Endothelial cell of umbilical vein (primary cell): ENCODE measurements at regions not wholly inside any gene's neighbourhood (a gene's known extent, or its start where the extent isn't known, plus 50 kb on each side); places are given as distances from the start of the nearest gene placed in this dataset.

Experiments
- BruUV-seq: library from RNA; stranded (reverse); fragments of 400-500 nt; replicated peaks from 2 replicates; lab custom pipeline; 2021; lab: Mats Ljungman, UMichigan
- CTCF ChIA-PET: fragments of 300-600, 350-600 bp; sonication (Branson Sonifier 250); formaldehyde crosslinking; loops from one replicate; lab custom pipeline; 2021; ENCODE audit warnings: antibody characterized with exemption, inconsistent platforms; lab: Charles Lee
- POLR2A ChIA-PET: fragments of 300-600, 350-600 bp; sonication (Branson Sonifier 250); formaldehyde crosslinking; loops from one replicate; lab custom pipeline; 2021; ENCODE audit warnings: antibody characterized with exemption, inconsistent platforms; lab: Charles Lee
- DNase-seq: peaks from one replicate; pipeline ENCODE4 v3.0.0-alpha.2; 2011; ENCODE audit warnings: low read depth, low spot score
- FAIRE-seq: peaks from 2 replicates; lab custom pipeline; 2011; peaks lifted over from hg19 to GRCh38; lab: Jason Lieb, UNC
- H2AFZ ChIP-seq: 2 replicates; pipeline ENCODE4 v1.6.0; 2012; ENCODE audit warnings: low read depth, low read length, control low read depth, inconsistent platforms
- H3K27ac ChIP-seq: 2 replicates; pipeline ENCODE4 v1.5.1; 2011; ENCODE audit warnings: low read depth, mild to moderate bottlenecking, control low read depth, low read length, moderate library complexity; ENCODE audit not compliant: insufficient read depth
- H3K27me3 ChIP-seq, 2 experiments: 2 replicates each; pipeline versions ENCODE4 v1.6.0 to v1.6.1; 2011; ENCODE audit warnings: low read length in 2 of 2, mixed read lengths in 1 of 2; ENCODE audit not compliant: control insufficient read depth in 2 of 2, insufficient read depth in 2 of 2
- H3K36me3 ChIP-seq, 2 experiments: 2 replicates in 1 of 2; 3 replicates in 1 of 2; pipeline ENCODE4 v1.5.1; 2011; ENCODE audit warnings: low read length in 2 of 2, mild to moderate bottlenecking in 1 of 2, moderate library complexity in 1 of 2; ENCODE audit not compliant: control insufficient read depth in 2 of 2, insufficient read depth in 2 of 2; ENCODE audit errors: extremely low read depth in 1 of 2
- H3K4me1 ChIP-seq: 3 replicates; pipeline ENCODE4 v1.5.1; 2011; ENCODE audit warnings: mild to moderate bottlenecking, low read length; ENCODE audit not compliant: control insufficient read depth, insufficient read depth; ENCODE audit errors: extremely low read depth
- H3K4me2 ChIP-seq: 2 replicates; pipeline ENCODE4 v1.6.1; 2011; ENCODE audit warnings: low read length, control low read depth, mixed read lengths; ENCODE audit not compliant: insufficient read depth
- H3K4me3 ChIP-seq, 3 experiments: fragments of 200-600 bp in 1 of 3; sonication (generic), shearing (Covaris generic) in 1 of 3; replicated peaks in 1 of 3; 2 replicates each; pipeline ENCODE4 v1.5.1; 2011 to 2016; ENCODE audit warnings: control low read depth in 3 of 3, low read length in 3 of 3, mild to moderate bottlenecking in 2 of 3, inconsistent platforms in 1 of 3, low read depth in 1 of 3, moderate library complexity in 1 of 3; ENCODE audit not compliant: insufficient read depth in 1 of 3
- H3K79me2 ChIP-seq: 2 replicates; pipeline ENCODE4 v1.6.0; 2012; ENCODE audit warnings: low read length, inconsistent platforms; ENCODE audit not compliant: control insufficient read depth, insufficient read depth
- H3K9ac ChIP-seq: replicated peaks from 2 replicates; pipeline ENCODE3; 2011; ENCODE audit warnings: low read length, control low read depth; ENCODE audit not compliant: insufficient read depth; ENCODE audit errors: extremely low read depth
- H3K9me1 ChIP-seq: replicated peaks from 3 replicates; pipeline ENCODE4 v1.6.0; 2011; ENCODE audit warnings: mild to moderate bottlenecking, low read length; ENCODE audit not compliant: control insufficient read depth, insufficient read depth; ENCODE audit errors: extremely low read depth
- H3K9me3 ChIP-seq: replicated peaks from 2 replicates; pipeline ENCODE4 v1.5.1; 2012; ENCODE audit warnings: low read length, inconsistent platforms; ENCODE audit not compliant: control insufficient read depth, insufficient read depth
- H4K20me1 ChIP-seq: replicated peaks from 2 replicates; pipeline ENCODE3; 2011; ENCODE audit warnings: mild to moderate bottlenecking, low read length; ENCODE audit not compliant: control insufficient read depth, insufficient read depth; ENCODE audit errors: extremely low read depth
- CTCF ChIP-seq, 2 donors: IDR thresholded peaks; 1 replicate in 1 of 2; 2 replicates in 1 of 2; pipeline ENCODE4 v1.5.1; 2011; ENCODE audit warnings: low read length in 2 of 2, mild to moderate bottlenecking in 2 of 2, moderate library complexity in 2 of 2, control low read depth in 1 of 2, inconsistent platforms in 1 of 2, low read depth in 1 of 2; ENCODE audit not compliant: insufficient read depth in 1 of 2; ENCODE audit errors: extremely low read depth in 1 of 2
- EZH2 ChIP-seq: IDR thresholded peaks from 2 replicates; pipeline ENCODE4 v1.6.1; 2012; ENCODE audit warnings: borderline replicate concordance, low read depth, mild to moderate bottlenecking, moderate library complexity, low read length, inconsistent platforms; ENCODE audit not compliant: severe bottlenecking
- FOS ChIP-seq: IDR thresholded peaks from 2 replicates; pipeline ENCODE4 v1.6.1; 2011; ENCODE audit warnings: mild to moderate bottlenecking, low read length, moderate library complexity, borderline replicate concordance; ENCODE audit not compliant: insufficient read depth
- GATA2 ChIP-seq: IDR thresholded peaks from 2 replicates; pipeline ENCODE4 v1.7.0; 2011; ENCODE audit warnings: low read depth, mild to moderate bottlenecking, moderate library complexity, mixed read lengths, low read length; ENCODE audit not compliant: insufficient read length, insufficient read depth
- JUN ChIP-seq: IDR thresholded peaks from 2 replicates; pipeline ENCODE4 v1.6.1; 2011; ENCODE audit warnings: borderline replicate concordance, low read depth; ENCODE audit not compliant: insufficient read length, insufficient read depth
- MAX ChIP-seq: IDR thresholded peaks from 2 replicates; pipeline ENCODE4 v1.6.1; 2011; ENCODE audit not compliant: insufficient read depth, insufficient read length
- MYC ChIP-seq: IDR thresholded peaks from one replicate; pipeline ENCODE4 v1.6.1; 2011; ENCODE audit warnings: mild to moderate bottlenecking, low read depth, low read length
- POLR2A ChIP-seq: IDR thresholded peaks from 2 replicates; pipeline ENCODE4 v1.6.1; 2012; ENCODE audit warnings: low read depth, mild to moderate bottlenecking, control low read depth, low read length
- POLR2AphosphoS5 ChIP-seq: IDR thresholded peaks from 2 replicates; pipeline ENCODE4 v1.6.1; 2012; ENCODE audit warnings: low read depth, mild to moderate bottlenecking, control low read depth, low read length, moderate library complexity; ENCODE audit not compliant: insufficient read depth
- dilution Hi-C: fragments of 300-500 bp; cut with MboI; formaldehyde crosslinking; loops from one replicate; pipeline ENCODE4 v1.15.0; 2019; ENCODE audit warnings: low sequenced_read_pairs; ENCODE audit not compliant: extremely low pct_ligation_motif_present
- intact Hi-C: fragments of 100-400 bp; cut with micrococcal nuclease; formaldehyde crosslinking; loops from one replicate; pipeline ENCODE4 v1.10.0; 2022

GRCh38 chr16:73365016-73365551, 317.2 kb upstream of the ZFHX3 start:
- Histone ChIP-seq H3K36me3 (no peaks in the 10 kb centered on the region), H4K20me1 (no peaks in the 10 kb centered on the region), H3K4me3 (no peak overlapping the region), H3K9me3 (no peaks in the 10 kb centered on the region), H3K9me1 (no peaks in the 10 kb centered on the region), H3K4me2 (no peak overlapping the region), H3K27ac (no peak overlapping the region), H3K9ac (no peak overlapping the region), H2AFZ (no peak overlapping the region), H3K79me2 (no peaks in the 10 kb centered on the region), H3K27me3 (no peaks in the 10 kb centered on the region), H3K4me1 (no peaks in the 10 kb centered on the region)
- dilution Hi-C loops (no loop called here), intact Hi-C loops (no loop called here)
- ChIA-PET POLR2A (no interaction called here), CTCF (no interaction called here)
- BruUV-seq, result no TSS peak
- no peak for FAIRE-seq
- no peak for TF ChIP-seq POLR2AphosphoS5
- no peak for DNase-seq

GRCh38 chr16:73364413-73364812, 316.5 kb upstream of the ZFHX3 start:
- Histone ChIP-seq H3K9me1 (no peaks in the 10 kb centered on the region), H3K4me2 (no peak overlapping the region), H3K36me3 (no peaks in the 10 kb centered on the region), H3K27ac (no peak overlapping the region), H2AFZ (no peak overlapping the region), H3K79me2 (no peaks in the 10 kb centered on the region), H4K20me1 (no peaks in the 10 kb centered on the region), H3K27me3 (no peaks in the 10 kb centered on the region), H3K4me3 (no peak overlapping the region), H3K4me1 (no peaks in the 10 kb centered on the region), H3K9me3 (no peaks in the 10 kb centered on the region), H3K9ac (no peak overlapping the region)
- dilution Hi-C loops (no loop called here), intact Hi-C loops (no loop called here)
- CTCF ChIA-PET, result no interaction called here
- no peak for TF ChIP-seq MAX
- TF ChIP-seq FOS, result no peak
- no peak for TF ChIP-seq POLR2A
- no peak for TF ChIP-seq MYC
- TF ChIP-seq EZH2, result no peak
- no peak for TF ChIP-seq GATA2
- no peak for TF ChIP-seq CTCF (IDR thresholded peaks at IDR 0.05; ENCODE audit: extremely low read depth in 1 of 2, insufficient read depth in 1 of 2, low read depth in 1 of 2, low read length in 2 of 2)
- no peak for TF ChIP-seq JUN
- TF ChIP-seq POLR2AphosphoS5, result no peak
- DNase-seq, result no peak
- no TSS peak for BruUV-seq
- FAIRE-seq, result no peak
- POLR2A ChIA-PET, result no interaction called here
